ENCODE measurements at regions not wholly inside any gene's neighbourhood (a gene's known extent, or its start where the extent isn't known, plus 50 kb on each side); places are given as distances from the start of the nearest gene placed in this dataset.

DNA sequence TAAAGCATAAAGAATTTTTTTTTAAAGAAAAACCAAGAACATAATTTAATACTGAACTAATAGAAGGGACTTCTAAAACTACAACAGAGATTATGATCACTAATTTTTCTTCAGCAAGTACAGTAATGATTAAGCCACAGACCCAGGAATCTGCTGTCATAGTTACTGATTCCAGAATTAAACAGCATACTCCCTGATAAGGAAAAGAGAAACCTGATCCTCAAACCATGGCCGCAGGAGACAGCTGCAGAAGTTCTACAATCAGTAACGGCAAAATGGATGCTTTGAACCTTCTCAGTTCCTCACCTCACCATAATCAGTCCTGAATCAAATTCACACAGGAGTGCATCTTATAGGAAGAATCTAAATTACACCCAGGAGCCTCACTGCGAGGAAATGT lies 939.0 kb upstream of the SLITRK1 start:
- no peak for TF ChIP-seq POLR2AphosphoS5 (IDR thresholded peaks at IDR 0.05)
- TF ChIP-seq, protein P1, sequence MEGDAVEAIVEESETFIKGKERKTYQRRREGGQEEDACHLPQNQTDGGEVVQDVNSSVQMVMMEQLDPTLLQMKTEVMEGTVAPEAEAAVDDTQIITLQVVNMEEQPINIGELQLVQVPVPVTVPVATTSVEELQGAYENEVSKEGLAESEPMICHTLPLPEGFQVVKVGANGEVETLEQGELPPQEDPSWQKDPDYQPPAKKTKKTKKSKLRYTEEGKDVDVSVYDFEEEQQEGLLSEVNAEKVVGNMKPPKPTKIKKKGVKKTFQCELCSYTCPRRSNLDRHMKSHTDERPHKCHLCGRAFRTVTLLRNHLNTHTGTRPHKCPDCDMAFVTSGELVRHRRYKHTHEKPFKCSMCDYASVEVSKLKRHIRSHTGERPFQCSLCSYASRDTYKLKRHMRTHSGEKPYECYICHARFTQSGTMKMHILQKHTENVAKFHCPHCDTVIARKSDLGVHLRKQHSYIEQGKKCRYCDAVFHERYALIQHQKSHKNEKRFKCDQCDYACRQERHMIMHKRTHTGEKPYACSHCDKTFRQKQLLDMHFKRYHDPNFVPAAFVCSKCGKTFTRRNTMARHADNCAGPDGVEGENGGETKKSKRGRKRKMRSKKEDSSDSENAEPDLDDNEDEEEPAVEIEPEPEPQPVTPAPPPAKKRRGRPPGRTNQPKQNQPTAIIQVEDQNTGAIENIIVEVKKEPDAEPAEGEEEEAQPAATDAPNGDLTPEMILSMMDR (IDR thresholded peaks at IDR 0.05): no peak
